ENCODE measurements at regions not wholly inside any gene's neighbourhood (a gene's known extent, or its start where the extent isn't known, plus 50 kb on each side); places are given as distances from the start of the nearest gene placed in this dataset.

DNA sequence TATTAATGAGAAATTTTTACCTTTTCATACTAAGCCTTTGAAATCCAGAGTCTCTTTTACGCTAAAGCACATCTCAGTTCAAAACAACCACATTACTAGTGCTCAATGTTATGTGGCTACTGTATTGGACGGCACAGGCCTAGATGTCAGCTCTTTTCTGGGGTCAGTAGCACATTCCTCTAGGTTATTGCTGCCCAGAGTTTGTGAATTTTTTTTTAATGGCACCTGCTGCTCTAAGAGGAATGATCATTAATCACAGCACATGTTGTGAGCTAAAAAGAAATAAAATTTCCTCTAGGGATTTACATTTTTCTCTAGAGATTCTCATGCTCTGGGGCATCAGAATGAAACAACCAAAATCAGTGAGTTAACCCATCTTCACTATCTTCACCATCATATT is 436.8 kb upstream of the THBS1 start:
- no peak for DNase-seq (ENCODE audit: low read depth, low spot score)

DNA sequence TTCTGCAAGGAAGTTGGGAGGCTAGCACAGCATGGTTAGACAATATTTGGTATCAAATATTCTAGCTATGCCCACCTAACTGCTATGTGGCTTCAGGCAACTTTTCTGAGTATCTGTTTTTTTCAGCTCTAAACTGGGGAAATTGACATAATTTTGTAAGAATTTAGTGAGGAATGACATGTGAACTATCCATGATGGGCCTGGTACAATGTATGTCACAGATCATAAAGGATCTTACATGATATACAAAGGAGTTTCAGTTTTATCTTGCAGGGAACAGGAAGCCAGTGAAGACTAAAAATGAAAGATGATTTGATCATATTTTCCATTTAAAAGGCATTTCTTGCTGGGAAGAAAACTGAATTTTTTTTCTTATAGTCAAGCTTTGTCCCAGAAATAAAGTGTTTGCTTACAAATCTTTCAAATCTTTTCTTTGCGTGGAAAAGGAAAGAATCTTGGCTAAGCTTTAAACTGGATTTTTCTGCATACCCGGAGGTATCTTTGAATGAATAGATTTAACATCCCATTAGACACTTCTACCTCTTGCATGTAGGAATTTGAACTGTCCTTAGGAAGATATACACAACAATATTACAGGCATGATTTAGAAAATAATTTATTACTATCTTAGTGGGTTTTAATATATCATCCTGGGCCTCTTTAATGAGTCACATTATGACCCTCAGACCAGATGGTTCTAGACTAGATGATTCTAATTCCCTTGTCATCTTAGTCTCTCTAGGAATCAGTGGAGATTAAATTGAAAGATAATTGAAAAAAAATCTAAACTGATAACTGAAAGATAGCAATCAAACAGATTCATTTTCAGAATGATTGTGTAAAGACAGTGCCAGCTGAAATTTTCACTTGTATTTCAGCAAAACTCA is 436.0 kb upstream of the THBS1 start:
- DNase-seq (ENCODE audit: low read depth, low spot score): no peak

DNA sequence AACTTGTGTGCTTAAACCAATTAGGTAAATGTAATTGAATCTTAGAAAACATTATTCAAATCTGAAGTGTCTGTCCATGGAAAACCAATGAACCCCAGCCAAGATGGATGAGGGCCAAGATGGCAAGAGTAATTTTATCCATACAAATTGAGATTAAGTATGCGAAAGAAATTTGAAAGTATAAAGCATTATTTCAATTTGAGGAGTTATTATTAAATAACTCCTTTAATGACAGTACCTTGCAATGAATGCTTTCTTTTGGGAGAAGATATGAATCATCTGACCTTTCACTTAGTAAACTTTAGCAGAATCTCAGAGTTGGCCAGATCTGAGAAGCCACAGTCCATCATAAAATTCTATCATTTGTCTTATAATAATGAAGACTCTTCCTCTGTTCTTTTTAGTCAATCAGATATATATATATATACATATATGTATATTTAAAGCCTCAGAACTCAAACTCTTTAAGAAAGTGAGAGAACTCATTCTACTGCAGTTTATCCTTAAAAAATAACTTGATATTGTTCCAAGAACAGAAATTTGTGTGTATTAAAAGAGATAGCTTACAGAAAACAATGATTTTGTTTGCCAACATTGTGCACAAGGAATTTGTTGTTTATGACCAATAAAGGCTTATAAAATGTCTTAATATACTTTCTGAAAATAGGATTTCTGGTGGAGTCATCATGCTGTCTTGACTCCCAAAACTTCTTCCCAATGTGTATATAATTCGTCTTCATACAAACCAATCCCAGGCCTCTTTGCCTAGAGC is 434.8 kb upstream of the THBS1 start:
- DNase-seq (ENCODE audit: low read depth, low spot score): no peak

DNA sequence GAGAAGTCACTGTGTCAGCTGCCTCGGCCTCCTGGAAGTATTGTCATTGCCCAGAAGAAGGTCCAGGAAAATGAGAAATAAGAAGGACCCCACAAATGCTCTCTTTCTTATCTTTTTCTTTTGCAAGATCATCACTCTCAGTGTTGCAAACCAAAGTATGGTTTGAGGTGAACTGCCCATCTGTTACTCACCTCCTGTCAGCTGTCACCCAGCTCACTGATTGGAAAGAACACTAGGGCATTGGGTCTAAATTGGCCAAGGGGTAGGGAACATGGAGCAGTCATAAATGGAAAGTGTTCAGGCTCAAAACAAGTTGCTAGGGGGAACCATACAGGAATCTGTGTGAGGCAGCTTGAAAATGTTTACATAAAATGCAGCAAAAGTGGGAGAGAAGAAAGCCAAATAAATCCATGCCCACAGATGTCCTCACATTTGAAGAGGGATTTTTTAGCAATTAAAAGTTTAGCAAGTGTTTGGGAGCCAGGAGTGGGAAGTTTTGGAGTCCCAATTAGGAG is 431.2 kb upstream of the THBS1 start:
- no peak for DNase-seq (ENCODE audit: low read depth, low spot score)

DNA sequence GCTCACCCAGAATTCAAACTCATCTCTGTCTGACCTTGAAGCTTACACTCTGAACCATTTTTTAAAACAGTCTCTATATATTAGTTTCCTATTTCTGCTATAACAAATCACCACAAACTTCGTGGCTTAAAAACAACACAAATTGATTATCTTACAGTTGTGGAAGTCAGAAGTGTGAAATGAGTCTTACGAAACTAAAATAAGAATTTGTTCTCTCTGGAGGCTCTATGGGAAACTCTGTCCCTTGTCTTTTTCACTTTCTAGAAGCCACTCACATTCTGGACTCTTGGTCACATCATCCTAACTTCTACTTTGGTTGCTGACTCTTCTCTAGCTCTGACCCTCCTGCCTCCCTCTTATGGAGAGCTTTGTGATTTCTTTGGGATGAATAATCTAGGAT is 429.3 kb upstream of the THBS1 start:
- DNase-seq (ENCODE audit: low read depth, low spot score): no peak

DNA sequence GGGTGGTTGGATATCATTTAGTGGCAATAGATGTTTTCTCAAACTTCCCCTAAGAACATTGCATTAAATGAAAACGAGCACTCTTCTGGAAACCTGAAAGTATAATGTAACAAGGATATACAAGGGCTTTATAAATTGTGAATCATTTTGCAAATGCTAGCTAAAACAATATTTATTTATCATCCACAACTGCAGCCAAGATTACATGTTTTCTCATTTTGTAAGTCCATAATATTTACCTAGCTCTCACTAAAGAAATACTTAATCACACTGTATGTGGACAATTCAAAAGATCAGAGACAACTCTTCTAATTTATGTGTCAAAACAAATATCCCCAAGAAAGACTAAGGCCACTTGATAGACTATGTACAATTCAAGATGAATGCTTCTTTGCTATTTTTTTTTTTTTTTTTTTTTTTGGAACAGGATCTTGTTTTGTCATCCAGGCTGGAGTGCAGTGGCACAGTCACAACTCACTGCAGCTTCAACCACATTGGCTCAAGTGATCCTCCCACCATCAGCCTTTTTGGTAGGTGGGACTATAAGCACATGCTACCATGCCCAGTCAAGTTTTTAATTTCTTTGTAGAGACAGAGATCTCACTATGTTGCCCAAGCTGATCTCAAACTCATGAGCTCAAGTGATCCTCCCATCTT is 427.7 kb upstream of the THBS1 start:
- no peak for DNase-seq (ENCODE audit: low read depth, low spot score)

DNA sequence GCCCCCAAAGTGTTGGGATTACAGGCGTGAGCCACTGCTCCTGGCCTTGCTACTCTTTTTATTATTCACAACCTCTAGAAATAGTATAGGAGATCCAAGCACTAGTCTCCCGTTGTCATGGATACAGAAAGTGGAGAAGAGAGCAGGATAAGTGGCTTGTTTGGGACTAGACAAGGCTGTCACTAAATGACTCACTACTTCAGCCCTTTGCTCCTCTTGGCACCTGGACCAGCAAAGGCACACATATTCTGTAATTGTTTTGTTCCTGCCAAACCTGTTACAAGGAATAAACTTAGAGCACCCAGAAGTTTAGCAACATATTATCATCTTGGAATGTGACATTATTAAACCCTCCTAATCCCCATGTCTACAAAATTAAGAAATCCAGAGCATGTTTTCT is 427.2 kb upstream of the THBS1 start:
- no peak for DNase-seq (ENCODE audit: low read depth, low spot score)

DNA sequence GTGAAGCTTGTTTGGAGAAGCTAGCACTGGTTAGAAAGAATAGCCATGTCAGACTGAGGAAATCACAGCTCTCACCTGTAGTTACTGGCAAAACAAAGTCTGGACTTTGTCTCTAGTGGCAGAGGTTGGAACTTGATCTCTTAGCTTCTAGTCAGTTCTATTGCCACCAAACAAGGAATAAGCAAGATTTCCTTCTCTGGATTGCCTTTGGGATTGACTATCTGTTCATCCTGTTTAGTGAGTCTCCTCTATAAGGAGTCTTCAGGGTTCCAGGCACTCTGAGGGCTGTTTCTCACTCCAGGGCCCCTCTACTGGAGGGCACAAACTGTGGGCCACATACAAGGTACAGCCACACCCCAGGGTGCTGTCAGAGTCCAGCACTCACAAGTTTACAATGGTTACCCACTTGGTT is 426.6 kb upstream of the THBS1 start:
- no peak for DNase-seq (ENCODE audit: low read depth, low spot score)

DNA sequence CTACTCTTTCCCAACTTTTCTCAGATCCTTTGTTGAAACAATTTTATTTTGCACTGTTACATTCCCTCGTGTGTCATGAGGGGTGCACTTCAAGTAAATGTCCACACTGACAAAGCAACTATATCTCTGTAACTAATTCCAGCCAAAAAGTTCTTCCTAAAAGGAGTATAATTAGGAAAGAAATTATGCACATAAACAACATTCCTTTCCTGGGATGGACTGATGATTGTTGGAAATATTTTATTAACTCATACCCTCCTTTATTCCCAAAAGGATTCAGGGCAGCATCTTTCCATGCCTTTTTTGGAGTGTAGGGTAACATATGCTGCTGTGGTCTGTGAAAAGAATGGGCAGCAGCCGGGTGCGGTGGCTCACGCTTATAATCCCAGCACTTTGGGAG is 426.1 kb upstream of the THBS1 start:
- DNase-seq (ENCODE audit: low read depth, low spot score): no peak

DNA sequence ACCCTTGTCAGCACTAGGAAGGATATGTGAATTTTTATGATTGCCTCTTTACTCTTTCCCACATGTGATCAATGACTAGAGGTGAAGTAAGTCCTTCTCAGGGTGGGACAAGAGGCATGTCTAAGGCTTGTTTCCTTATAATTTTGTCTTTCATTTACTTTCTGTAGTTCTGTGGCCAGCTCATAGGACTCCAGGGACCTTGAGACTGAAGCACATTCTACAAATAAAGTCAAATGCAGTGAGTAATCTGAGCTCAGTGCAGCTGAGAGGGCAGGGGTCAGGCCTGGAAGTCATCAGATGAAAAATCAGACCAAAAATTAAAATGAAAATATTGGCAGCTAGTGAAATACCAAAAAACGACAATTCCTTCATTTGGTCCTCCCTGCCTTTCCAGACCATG is 424.7 kb upstream of the THBS1 start:
- no peak for DNase-seq (ENCODE audit: low read depth, low spot score)

DNA sequence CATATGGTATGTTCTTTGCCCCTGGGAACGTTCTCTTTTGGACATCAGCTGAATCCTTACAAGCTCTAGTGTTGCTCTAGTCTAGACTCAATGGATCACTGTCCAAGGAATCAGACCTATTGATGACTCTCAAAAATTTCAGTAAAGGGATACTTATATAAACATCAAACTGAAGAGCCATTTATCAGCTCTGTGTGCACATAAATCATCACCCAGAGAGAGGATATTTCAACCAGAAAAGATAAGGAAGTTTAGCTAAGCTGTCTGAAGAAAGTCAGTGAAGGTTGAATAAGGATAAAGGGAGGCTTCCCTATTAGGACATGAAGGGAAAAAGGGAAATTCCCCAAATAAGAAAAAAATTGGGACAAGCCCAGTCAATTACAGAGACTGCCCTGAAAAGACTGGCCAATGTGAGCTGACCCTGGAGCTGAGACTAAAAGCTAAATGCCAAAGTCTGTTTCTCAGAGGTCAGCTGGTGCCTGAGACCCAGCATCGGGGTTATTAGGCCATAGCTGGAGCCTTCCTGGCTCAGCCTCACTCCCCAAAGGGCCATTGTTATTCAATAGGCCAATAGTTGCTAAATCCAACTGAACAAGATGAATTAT is 424.1 kb upstream of the THBS1 start:
- no peak for DNase-seq (ENCODE audit: low read depth, low spot score)

DNA sequence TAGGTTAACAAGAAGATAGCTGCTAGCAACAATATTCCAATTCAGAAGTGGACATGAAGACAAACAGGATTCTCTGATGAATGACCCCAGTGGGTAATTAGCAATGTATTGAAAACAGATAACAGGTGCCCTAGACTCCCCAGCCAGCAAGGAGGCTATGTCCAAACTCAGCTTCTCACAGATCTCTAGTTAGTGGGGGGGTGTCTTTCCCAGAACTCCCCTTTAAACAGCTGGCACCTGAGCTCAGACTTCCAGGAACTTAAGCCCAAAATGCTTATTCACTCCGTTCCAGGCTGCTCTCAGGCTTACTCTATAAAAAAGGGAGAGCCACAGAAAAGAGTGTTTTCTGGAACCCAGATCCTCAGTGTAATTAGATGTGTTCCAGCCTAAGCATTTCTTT is 423.0 kb upstream of the THBS1 start:
- DNase-seq (ENCODE audit: low read depth, low spot score): no peak

DNA sequence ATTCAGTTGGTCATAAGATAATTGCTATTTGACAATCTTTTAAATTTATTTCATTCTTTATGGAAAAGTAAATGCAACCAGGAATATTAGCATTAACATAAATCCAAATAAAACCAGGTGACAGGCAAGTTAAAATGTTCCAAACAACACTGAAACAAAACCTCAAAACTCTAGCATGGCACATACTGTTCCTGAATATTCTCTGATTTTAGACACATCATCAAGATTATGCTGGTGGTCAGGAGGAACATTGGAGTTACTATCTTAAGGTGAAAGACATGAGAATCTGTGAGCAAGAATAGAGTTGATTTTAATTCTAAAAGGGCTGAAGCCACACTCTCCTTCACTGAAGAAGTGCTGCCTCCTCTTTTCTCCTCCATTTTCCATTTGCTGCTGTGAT is 421.0 kb upstream of the THBS1 start:
- DNase-seq (ENCODE audit: low read depth, low spot score): no peak

DNA sequence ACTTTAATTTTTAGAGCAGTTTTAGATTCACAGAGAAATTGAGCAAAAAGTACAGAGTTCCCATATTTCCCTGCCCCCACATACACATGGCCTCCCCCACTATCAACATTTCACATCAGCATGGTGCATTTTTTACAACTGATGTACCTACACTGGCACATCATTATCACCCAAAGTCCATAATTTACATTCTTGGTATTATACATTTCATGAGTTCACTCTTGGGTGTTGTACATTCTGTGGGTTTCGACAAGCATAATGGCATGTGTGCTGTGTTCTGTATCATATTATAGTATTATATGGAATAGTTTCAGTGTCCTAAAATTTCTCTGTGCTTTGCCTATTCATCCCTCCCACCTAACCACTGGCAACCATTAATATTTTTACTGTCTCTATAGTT is 419.8 kb upstream of the THBS1 start:
- no peak for DNase-seq (ENCODE audit: low read depth, low spot score)

DNA sequence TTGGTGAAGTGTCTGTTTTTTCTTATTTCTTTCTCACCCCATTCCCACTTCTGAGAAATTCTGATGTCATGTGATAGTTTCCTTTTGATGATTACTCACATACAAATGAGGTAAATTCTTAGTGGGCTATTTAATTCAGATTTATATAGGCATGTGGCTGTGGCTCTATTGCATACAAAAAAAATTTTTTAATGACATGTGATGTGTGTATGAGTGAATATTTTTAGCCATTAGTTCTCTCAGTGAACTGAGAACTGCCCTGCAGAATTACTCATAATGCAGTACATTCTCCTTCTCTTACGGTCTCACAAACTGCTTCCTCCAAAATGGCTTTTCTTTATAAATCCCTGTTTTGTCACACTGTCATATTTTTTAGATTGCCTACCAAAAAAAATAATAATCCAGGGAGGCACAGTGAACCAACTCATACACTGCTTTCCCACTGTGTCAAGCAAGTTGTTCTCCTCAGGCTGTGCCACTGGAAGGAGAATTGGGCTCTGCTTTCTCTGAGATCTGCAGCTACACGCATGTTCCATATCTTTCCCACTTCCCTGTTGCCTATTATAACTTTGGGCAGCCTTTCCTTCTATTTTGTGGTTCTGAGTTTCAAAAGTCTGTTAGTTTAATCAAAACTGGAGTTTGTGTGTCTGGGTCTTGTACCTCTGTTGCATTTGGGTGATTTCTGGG is 415.7 kb upstream of the THBS1 start:
- no peak for DNase-seq (ENCODE audit: low read depth, low spot score)

DNA sequence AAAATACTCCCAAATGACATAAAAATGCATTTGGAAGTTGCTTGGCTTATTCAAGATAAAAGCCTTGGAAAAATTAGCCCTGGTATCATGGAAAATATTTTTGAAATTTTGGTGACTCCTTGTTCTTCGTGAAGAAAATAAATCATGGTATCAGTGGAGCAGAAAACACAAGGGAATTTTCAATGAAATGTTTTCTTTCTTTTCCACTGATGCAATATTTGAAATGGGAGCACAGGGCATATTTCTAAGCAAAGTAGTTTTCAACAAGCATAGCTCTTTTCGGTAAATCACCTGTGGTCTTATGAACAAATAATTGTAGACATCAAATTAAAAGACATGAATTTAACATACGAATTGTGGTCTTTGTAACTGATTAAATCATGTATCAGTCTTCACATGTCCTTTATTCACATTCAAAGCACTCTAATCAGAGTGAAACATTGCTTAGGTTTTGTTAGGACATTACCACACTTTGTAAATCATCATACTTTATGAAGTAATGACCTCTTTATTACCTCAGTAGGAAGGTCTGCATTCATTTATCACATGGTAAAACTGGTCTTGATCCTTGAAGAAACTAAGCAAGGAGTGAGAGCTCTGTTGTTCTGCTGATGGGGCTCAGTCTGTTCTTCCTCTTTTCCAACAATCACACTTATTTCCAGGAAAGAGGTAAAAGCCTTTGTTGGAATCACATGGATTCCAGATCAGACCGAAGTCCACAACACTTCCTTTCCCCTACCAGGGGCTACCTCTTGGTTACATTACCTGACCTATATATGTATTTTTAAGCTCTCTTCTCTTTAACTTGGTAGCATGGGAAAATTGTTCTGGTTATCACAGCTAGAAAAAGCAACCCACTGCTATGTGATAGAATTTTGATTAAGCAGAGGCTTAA is 413.5 kb upstream of the THBS1 start:
- no peak for DNase-seq (ENCODE audit: low read depth, low spot score)

DNA sequence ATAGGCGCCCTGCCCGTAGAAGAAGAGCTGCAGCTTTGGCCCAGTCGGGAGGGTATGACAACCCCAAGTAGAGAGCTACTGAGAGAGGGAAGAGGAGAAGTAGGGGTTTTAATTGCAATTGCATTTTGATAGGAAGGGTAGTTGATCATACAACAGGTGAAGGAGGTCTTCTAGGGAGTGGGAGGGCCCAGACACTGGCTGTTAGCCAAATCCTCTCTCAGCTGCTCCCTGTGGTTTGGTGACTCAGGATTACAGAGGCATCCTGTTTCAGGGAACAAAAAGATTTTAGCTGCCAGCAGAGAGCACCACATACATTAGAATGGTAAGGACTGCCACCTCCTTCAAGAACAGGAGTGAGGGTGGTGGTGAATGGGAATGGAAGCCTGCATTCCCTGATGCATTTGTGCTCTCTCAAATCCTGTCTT is 408.9 kb upstream of the THBS1 start:
- DNase-seq (ENCODE audit: low read depth, low spot score): no peak

DNA sequence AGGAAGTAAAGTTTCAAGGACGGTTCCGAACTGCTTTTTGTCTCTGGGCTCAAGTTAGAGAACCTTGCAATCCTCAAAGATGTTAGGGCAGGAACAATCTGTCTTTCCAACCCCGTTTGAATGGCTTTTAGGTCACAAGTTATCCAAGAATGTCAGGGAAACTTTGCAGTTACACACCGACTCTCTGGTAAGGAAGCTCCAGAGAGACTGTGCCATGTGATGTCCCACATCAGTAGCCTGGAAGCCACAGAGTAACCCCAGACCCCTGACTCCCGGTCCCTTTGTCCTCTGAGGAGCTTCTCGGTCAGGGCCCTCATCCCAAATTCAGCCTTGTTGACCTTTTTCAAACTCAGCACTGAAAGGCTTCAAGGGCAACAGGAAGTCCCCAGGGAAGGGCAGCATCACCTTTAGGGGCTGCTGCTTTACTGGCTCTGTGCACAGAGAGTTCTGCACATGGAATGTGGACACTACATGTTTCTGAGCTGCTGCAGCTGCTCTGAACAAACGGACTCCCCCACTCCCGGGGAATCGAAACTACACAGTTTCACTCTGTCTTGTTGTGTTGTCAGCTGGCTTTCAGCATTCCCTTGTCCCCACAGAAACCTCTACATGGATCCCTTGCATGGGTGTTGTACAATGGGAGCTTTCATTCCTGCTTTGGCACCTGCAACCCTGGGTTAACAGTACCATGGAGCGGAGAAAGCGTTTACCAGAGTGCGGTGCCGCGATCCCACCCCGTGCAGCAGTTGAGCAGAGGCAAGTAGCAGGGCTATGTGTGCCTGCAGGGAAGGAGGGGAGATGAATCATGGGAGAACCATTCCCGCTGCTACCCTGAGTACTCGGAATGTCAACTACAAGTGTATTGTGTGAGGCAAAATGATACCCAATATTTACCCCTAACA is 408.2 kb upstream of the THBS1 start:
- no peak for DNase-seq (ENCODE audit: low read depth, low spot score)

DNA sequence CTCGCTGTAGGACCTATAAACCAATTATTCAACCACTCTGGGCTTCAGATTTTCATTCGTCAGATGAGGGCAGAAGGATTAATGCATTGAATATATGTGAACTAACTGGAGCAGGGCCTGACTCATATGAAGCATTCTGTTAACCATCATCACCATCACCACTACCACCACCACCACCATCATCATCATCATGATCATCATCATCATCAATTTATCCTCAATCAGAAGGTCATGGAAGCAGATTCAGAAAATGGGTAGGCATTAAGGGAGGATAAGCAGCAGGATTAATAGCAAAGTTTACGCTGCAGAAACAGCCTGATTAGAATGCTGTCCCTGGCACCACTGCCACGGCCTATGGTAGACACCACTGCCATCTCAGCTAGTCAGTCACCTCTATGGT is 407.5 kb upstream of the THBS1 start:
- no peak for DNase-seq (ENCODE audit: low read depth, low spot score)
